ENCODE measurements at regions not wholly inside any gene's neighbourhood (a gene's known extent, or its start where the extent isn't known, plus 50 kb on each side); places are given as distances from the start of the nearest gene placed in this dataset.

GRCh38 chr21:28220680-28221079, 772.0 kb downstream of the LTN1 start:
- Histone ChIP-seq H3K4me1 (no peaks in the 10 kb centered on the region), H3K27ac (no peak overlapping the region), H3K9me3 (no peaks in the 10 kb centered on the region), H3K27me3 (no peaks in the 10 kb centered on the region), H3K4me3 (no peak overlapping the region), H3K36me3 (no peaks in the 10 kb centered on the region)
- intact Hi-C loops (cut with DNase I): no loop called here
- no peak for TF ChIP-seq POLR2A (IDR thresholded peaks at IDR 0.05)
- TF ChIP-seq, protein P1, sequence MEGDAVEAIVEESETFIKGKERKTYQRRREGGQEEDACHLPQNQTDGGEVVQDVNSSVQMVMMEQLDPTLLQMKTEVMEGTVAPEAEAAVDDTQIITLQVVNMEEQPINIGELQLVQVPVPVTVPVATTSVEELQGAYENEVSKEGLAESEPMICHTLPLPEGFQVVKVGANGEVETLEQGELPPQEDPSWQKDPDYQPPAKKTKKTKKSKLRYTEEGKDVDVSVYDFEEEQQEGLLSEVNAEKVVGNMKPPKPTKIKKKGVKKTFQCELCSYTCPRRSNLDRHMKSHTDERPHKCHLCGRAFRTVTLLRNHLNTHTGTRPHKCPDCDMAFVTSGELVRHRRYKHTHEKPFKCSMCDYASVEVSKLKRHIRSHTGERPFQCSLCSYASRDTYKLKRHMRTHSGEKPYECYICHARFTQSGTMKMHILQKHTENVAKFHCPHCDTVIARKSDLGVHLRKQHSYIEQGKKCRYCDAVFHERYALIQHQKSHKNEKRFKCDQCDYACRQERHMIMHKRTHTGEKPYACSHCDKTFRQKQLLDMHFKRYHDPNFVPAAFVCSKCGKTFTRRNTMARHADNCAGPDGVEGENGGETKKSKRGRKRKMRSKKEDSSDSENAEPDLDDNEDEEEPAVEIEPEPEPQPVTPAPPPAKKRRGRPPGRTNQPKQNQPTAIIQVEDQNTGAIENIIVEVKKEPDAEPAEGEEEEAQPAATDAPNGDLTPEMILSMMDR (IDR thresholded peaks at IDR 0.05): no peak
- no peak for DNase-seq
- WGBS, 2 donors: 15 to 25% methylated on average over 2 of the region's 2 CpGs

- intact Hi-C loops (cut with DNase I): no loop called here
- no peak for DNase-seq
- Histone ChIP-seq H3K27me3 (no peaks in the 10 kb centered on the region), H3K9me3 (no peaks in the 10 kb centered on the region), H3K4me1 (peaks cover 0 to 7% (median 0%) of the 10 kb centered on the region in 3 donors), H3K36me3 (no peaks in the 10 kb centered on the region), H3K27ac (no peak overlapping the region), H3K4me3 (no peak overlapping the region)
- 13 to 44% methylated on average over 1 of the region's 1 CpG for WGBS, 2 donors
- no peak for TF ChIP-seq POLR2A (IDR thresholded peaks at IDR 0.05)
- TF ChIP-seq, protein P1 (IDR thresholded peaks at IDR 0.05): no peak
These were observed 775.6 kb downstream of the LTN1 start for GRCh38 chr21:28216976-28217523.

DNA sequence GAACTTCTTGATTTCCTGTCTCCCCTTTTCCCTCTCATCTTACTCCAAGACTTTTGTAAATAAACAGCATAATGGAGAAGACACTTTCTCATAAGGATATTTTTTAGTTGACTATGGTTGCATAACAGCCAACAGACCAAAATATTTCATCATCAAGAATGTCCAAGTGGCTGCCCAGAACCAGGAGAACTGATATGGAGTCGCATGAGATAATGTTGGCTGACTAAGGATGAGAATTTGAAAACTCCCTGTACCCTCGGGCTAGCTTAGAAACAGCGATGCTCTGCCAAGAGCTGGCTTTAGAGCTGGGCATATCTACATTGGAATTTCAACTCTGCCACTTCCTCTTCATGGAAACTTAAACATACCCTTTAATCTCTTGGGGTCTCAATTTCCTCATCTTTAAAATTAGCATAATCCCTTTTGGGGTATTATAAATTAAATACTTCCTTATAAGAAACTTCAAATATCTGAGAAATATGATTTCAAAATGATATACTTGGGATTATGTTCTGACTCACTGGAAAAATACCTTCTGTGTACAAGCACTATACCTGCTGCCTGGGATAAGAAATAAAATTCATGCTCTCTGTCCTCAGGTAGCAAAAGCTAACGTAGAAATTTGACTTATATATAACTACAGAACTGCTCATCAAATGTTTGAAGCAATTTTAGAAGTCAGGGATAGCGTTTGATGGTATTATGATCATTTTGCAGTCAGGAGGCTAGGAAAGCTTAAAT, 777.3 kb downstream of the LTN1 start:
- peak overlapping the region in 2 of 4 donors; percentile 5 to 60 for H3K27ac ChIP-seq
- no peak for DNase-seq
- intact Hi-C loops (cut with DNase I): no loop called here

GRCh38 chr21:28214786-28215185, 777.9 kb downstream of the LTN1 start:
- H3K9me3 ChIP-seq: no peaks in the 10 kb centered on the region
- H3K4me1 ChIP-seq: peaks cover 0 to 7% (median 0%) of the 10 kb centered on the region in 3 donors
- WGBS, 2 donors: 57 to 71% methylated on average over 4 of the region's 4 CpGs
- no peak for TF ChIP-seq POLR2A (IDR thresholded peaks at IDR 0.05)
- TF ChIP-seq, protein P1 (IDR thresholded peaks at IDR 0.05): no peak
- intact Hi-C loops (cut with DNase I): no loop called here
- no peak for DNase-seq
- H3K36me3 ChIP-seq: no peaks in the 10 kb centered on the region
- no peak overlapping the region for H3K27ac ChIP-seq
- H3K27me3 ChIP-seq: no peaks in the 10 kb centered on the region
- no peak overlapping the region for H3K4me3 ChIP-seq

More for the DNA sequence above, 777.3 kb downstream of the LTN1 start:
- peaks cover 0 to 7% (median 0%) of the 10 kb centered on the region in 3 donors for H3K4me1 ChIP-seq
- TF ChIP-seq POLR2A (IDR thresholded peaks at IDR 0.05): no peak
- TF ChIP-seq, protein P1 (IDR thresholded peaks at IDR 0.05): no peak
- no peaks in the 10 kb centered on the region for H3K27me3 ChIP-seq
- no peak overlapping the region for H3K4me3 ChIP-seq
- no peaks in the 10 kb centered on the region for H3K9me3 ChIP-seq
- WGBS, 2 donors: 23 to 36% methylated on average over 5 of the region's 5 CpGs
- no peaks in the 10 kb centered on the region for H3K36me3 ChIP-seq

DNA sequence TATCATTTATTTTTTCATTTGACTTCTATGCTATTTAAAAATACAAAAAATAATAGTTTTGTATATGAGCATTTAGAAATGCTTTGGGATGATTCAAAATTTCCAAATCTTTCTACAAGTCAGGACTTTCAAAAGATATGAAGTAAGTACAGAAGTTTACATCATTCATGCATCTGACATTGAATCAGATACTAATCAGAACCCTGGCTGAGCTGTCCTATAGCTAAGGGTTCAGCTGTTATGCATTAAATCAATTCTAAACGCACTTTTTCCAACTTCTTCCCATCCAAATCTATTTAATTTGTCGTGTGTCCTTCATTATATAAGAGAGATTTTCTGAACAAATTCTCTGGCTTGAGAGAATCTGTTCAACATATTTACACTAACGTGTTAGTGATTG, 779.4 kb downstream of the LTN1 start:
- TF ChIP-seq, protein P1 (IDR thresholded peaks at IDR 0.05): no peak
- TF ChIP-seq POLR2A (IDR thresholded peaks at IDR 0.05): no peak
- 69 to 77% methylated on average over 3 of the region's 3 CpGs for WGBS, 2 donors
- no peak overlapping the region for H3K27ac ChIP-seq

More for the DNA sequence above, 779.4 kb downstream of the LTN1 start:
- no peaks in the 10 kb centered on the region for H3K27me3 ChIP-seq
- H3K4me1 ChIP-seq: peaks cover 0 to 7% (median 0%) of the 10 kb centered on the region in 3 donors
- H3K9me3 ChIP-seq: no peaks in the 10 kb centered on the region
- no peaks in the 10 kb centered on the region for H3K36me3 ChIP-seq
- DNase-seq: no peak
- no peak overlapping the region for H3K4me3 ChIP-seq
- intact Hi-C loops (cut with DNase I): no loop called here
